ENCODE measurements at regions not wholly inside any gene's neighbourhood (a gene's known extent, or its start where the extent isn't known, plus 50 kb on each side); places are given as distances from the start of the nearest gene placed in this dataset.

DNA sequence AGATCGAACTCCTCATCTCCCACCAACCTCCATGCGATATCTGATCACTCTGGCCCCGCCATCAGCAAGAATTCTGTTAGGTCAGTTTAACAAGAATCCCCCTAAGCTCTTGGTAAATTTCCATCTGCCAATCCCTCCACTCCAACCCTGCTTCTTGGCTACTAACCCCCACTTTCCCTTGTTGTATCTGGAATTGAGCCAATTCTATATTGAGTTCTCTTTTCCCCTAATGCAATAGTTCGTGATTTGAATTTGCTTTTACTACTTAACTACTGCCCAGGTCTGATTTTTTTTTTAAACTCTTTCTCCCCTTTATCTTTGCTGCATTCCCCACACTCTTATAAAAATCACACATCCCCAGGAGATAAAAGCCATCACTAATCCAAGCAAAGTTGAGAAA, 159.3 kb upstream of the STK17B start:
- no peaks in the 10 kb centered on the region for H3K9me3 ChIP-seq (ENCODE audit: control insufficient read depth, low read length)
- no peaks in the 10 kb centered on the region for H3K36me3 ChIP-seq (ENCODE audit: control insufficient read depth, insufficient read depth, low read length)
- no peak overlapping the region for H3K4me3 ChIP-seq (ENCODE audit: insufficient read depth, low read depth, low read length)
- H3K4me1 ChIP-seq (ENCODE audit: control insufficient read depth, insufficient read depth, low read length) = no peaks in the 10 kb centered on the region
- H3K27me3 ChIP-seq (ENCODE audit: control insufficient read depth, insufficient read depth, low read length, poor library complexity, severe bottlenecking) = no peaks in the 10 kb centered on the region
- 90 to 93% methylated on average over 4 of the region's 4 CpGs for WGBS, 2 experiments
- no peak overlapping the region for H3K27ac ChIP-seq (ENCODE audit: insufficient read depth, low read depth, low read length, poor library complexity, severe bottlenecking)

DNA sequence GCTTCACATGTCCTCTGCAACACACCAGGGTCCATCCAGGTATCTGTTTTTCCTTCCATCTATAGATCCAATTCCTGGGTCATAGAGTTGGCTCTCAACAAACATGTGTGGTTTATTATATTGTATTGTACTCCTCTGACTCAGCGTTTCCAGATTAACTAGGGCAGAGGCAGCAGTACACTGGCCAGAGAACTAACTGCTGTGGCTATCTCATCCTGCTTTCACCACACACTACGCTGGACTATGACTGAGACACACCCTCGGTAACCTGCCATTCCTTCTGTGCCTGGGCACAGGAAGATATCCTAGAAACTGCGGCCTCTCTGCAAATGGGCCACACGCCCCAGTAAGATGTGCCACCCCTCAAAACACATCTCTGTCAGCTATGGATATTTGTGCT, 159.8 kb upstream of the STK17B start:
- WGBS, 2 experiments = 77 to 78% methylated on average over 5 of the region's 5 CpGs
- Histone ChIP-seq H3K9me3 (ENCODE audit: control insufficient read depth, low read length) (no peaks in the 10 kb centered on the region), H3K4me1 (ENCODE audit: control insufficient read depth, insufficient read depth, low read length) (no peaks in the 10 kb centered on the region), H3K4me3 (ENCODE audit: insufficient read depth, low read depth, low read length) (no peak overlapping the region), H3K27ac (ENCODE audit: insufficient read depth, low read depth, low read length, poor library complexity, severe bottlenecking) (no peak overlapping the region), H3K27me3 (ENCODE audit: control insufficient read depth, insufficient read depth, low read length, poor library complexity, severe bottlenecking) (no peaks in the 10 kb centered on the region), H3K36me3 (ENCODE audit: control insufficient read depth, insufficient read depth, low read length) (no peaks in the 10 kb centered on the region)

DNA sequence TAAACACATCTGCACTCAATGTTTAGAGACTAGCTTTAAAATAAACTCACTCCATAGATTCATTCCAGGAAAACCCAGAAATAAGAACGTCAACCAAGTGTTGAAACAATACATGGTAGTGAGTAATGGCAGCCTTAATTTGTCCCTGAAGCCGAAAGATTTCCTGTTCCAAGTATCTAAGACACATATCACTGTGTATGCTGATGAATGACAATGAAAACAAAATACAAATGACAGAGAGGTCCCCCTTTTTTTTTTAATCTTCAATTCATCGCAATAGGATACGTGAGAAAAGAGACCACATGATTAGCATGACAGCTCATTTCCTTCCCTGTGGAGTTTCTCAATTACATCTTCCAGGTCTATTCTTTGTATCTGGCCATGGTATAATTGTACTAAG, 160.5 kb upstream of the STK17B start:
- Histone ChIP-seq H3K27ac (ENCODE audit: insufficient read depth, low read depth, low read length, poor library complexity, severe bottlenecking) (no peak overlapping the region), H3K36me3 (ENCODE audit: control insufficient read depth, insufficient read depth, low read length) (no peaks in the 10 kb centered on the region), H3K4me3 (ENCODE audit: insufficient read depth, low read depth, low read length) (no peak overlapping the region), H3K4me1 (ENCODE audit: control insufficient read depth, insufficient read depth, low read length) (no peaks in the 10 kb centered on the region), H3K9me3 (ENCODE audit: control insufficient read depth, low read length) (no peaks in the 10 kb centered on the region), H3K27me3 (ENCODE audit: control insufficient read depth, insufficient read depth, low read length, poor library complexity, severe bottlenecking) (no peaks in the 10 kb centered on the region)
- WGBS, 2 experiments = 43 to 50% methylated on average over 4 of the region's 4 CpGs

DNA sequence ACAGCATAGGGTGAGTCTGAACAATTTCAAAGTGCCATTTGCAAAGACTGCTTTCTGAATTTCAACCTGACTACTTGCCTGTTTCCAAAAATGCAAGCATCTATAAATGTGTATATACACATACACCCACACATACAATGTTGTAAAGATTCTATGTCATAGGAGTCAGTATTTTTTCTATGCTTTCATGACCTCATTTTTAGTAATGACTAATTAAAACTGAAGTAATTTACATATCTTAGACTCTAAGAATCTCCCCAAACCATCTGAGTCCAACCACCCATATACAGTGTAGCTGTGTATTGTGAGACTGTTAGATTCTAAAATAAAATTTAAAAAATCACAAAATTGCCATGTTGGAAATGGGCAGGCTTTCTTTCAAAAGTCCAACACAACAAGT, 162.0 kb upstream of the STK17B start:
- Histone ChIP-seq H3K4me1 (ENCODE audit: control insufficient read depth, insufficient read depth, low read length) (no peaks in the 10 kb centered on the region), H3K4me3 (ENCODE audit: insufficient read depth, low read depth, low read length) (no peak overlapping the region), H3K27me3 (ENCODE audit: control insufficient read depth, insufficient read depth, low read length, poor library complexity, severe bottlenecking) (no peaks in the 10 kb centered on the region), H3K27ac (ENCODE audit: insufficient read depth, low read depth, low read length, poor library complexity, severe bottlenecking) (no peak overlapping the region), H3K36me3 (ENCODE audit: control insufficient read depth, insufficient read depth, low read length) (no peaks in the 10 kb centered on the region), H3K9me3 (ENCODE audit: control insufficient read depth, low read length) (no peaks in the 10 kb centered on the region)

- Histone ChIP-seq H3K27ac (ENCODE audit: insufficient read depth, low read depth, low read length, poor library complexity, severe bottlenecking) (no peak overlapping the region), H3K4me1 (ENCODE audit: control insufficient read depth, insufficient read depth, low read length) (no peaks in the 10 kb centered on the region), H3K9me3 (ENCODE audit: control insufficient read depth, low read length) (no peaks in the 10 kb centered on the region), H3K27me3 (ENCODE audit: control insufficient read depth, insufficient read depth, low read length, poor library complexity, severe bottlenecking) (no peaks in the 10 kb centered on the region), H3K36me3 (ENCODE audit: control insufficient read depth, insufficient read depth, low read length) (no peaks in the 10 kb centered on the region), H3K4me3 (ENCODE audit: insufficient read depth, low read depth, low read length) (no peak overlapping the region)
- WGBS, 2 experiments = 94 to 100% methylated on average over 3 of the region's 3 CpGs
These were observed 163.3 kb upstream of the STK17B start for GRCh38 chr2:196334710-196335109.

DNA sequence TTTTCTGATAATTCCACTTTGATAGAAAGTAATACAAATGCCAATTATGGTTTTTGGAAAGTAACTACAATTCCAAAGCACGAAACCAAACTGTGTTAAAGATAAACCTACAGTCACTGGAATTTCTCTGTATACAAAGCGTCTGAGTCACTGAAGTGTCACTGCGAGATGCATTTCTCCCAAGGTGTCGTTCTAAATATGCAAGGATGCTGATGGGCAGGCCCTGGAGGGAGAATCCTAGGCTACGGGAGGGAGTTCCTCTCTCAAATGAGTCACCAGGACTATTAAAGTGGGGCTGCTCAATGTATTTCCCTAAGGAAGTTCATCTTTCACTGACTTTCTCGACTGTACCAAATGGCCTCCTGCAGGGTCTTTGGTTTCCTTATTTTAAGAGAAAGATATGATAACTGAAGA, 163.8 kb upstream of the STK17B start:
- Histone ChIP-seq H3K27me3 (ENCODE audit: control insufficient read depth, insufficient read depth, low read length, poor library complexity, severe bottlenecking) (no peaks in the 10 kb centered on the region), H3K27ac (ENCODE audit: insufficient read depth, low read depth, low read length, poor library complexity, severe bottlenecking) (no peak overlapping the region), H3K4me3 (ENCODE audit: insufficient read depth, low read depth, low read length) (no peak overlapping the region), H3K9me3 (ENCODE audit: control insufficient read depth, low read length) (no peaks in the 10 kb centered on the region), H3K4me1 (ENCODE audit: control insufficient read depth, insufficient read depth, low read length) (no peaks in the 10 kb centered on the region), H3K36me3 (ENCODE audit: control insufficient read depth, insufficient read depth, low read length) (no peaks in the 10 kb centered on the region)
- 65 to 69% methylated on average over 5 to 6 of the region's 6 CpGs for WGBS, 2 experiments

- Histone ChIP-seq H3K4me3 (ENCODE audit: insufficient read depth, low read depth, low read length) (no peak overlapping the region), H3K4me1 (ENCODE audit: control insufficient read depth, insufficient read depth, low read length) (no peaks in the 10 kb centered on the region), H3K36me3 (ENCODE audit: control insufficient read depth, insufficient read depth, low read length) (no peaks in the 10 kb centered on the region), H3K27me3 (ENCODE audit: control insufficient read depth, insufficient read depth, low read length, poor library complexity, severe bottlenecking) (no peaks in the 10 kb centered on the region), H3K27ac (ENCODE audit: insufficient read depth, low read depth, low read length, poor library complexity, severe bottlenecking) (no peak overlapping the region), H3K9me3 (ENCODE audit: control insufficient read depth, low read length) (no peaks in the 10 kb centered on the region)
- 92% methylated on average over 6 of the region's 6 CpGs for WGBS, 2 experiments
These were observed 164.8 kb upstream of the STK17B start for GRCh38 chr2:196336207-196336606.

GRCh38 chr2:196336715-196337114, 165.3 kb upstream of the STK17B start:
- Histone ChIP-seq H3K36me3 (ENCODE audit: control insufficient read depth, insufficient read depth, low read length) (no peaks in the 10 kb centered on the region), H3K9me3 (ENCODE audit: control insufficient read depth, low read length) (no peaks in the 10 kb centered on the region), H3K4me1 (ENCODE audit: control insufficient read depth, insufficient read depth, low read length) (no peaks in the 10 kb centered on the region), H3K4me3 (ENCODE audit: insufficient read depth, low read depth, low read length) (no peak overlapping the region), H3K27me3 (ENCODE audit: control insufficient read depth, insufficient read depth, low read length, poor library complexity, severe bottlenecking) (no peaks in the 10 kb centered on the region), H3K27ac (ENCODE audit: insufficient read depth, low read depth, low read length, poor library complexity, severe bottlenecking) (no peak overlapping the region)
- whole genome bisulfite sequencing, 2 experiments = 94 to 99% methylated on average over 4 of the region's 4 CpGs

DNA sequence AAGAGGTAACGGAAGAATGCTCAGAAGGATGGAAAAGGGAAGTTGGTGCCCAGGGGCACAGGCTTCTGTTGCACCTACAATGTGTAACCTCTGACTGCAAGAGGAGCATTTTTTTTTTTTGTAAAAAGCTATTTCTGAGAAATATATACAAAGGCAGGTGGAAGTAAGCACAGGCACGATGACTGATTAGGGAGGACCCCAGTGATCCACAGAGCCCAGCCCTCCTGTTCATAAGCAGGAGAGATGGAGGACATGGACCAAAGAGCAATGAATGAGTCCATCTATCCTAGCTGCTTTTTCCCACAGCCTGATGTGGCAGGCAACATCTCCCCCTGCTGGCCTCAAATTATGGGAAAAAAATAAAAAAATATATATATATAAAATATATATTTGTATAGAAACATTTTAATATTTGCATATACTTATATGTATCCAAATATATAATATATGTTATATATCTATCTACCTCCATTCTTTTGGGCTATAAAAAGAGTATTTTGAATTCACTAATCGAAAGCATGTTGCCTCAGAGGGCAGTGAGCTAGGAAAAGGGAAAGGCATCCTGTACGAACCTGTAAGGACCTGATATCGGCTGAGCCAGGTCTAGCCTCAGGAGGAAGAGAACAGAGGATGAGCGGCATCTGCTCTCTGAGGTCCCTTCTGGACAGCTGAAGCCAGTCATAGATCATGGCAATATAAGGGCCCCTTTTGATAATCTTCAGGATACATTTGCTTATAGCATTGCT, 166.0 kb upstream of the STK17B start:
- no peak overlapping the region for H3K4me3 ChIP-seq (ENCODE audit: insufficient read depth, low read depth, low read length)
- H3K36me3 ChIP-seq (ENCODE audit: control insufficient read depth, insufficient read depth, low read length) = no peaks in the 10 kb centered on the region
- H3K27me3 ChIP-seq (ENCODE audit: control insufficient read depth, insufficient read depth, low read length, poor library complexity, severe bottlenecking) = no peaks in the 10 kb centered on the region
- no peaks in the 10 kb centered on the region for H3K4me1 ChIP-seq (ENCODE audit: control insufficient read depth, insufficient read depth, low read length)
- no peaks in the 10 kb centered on the region for H3K9me3 ChIP-seq (ENCODE audit: control insufficient read depth, low read length)
- no peak overlapping the region for H3K27ac ChIP-seq (ENCODE audit: insufficient read depth, low read depth, low read length, poor library complexity, severe bottlenecking)
- WGBS, 2 experiments = 77 to 79% methylated on average over 6 of the region's 6 CpGs

GRCh38 chr2:196338440-196338839, 167.1 kb upstream of the STK17B start:
- H3K4me1 ChIP-seq (ENCODE audit: control insufficient read depth, insufficient read depth, low read length) = no peaks in the 10 kb centered on the region
- no peak overlapping the region for H3K27ac ChIP-seq (ENCODE audit: insufficient read depth, low read depth, low read length, poor library complexity, severe bottlenecking)
- no peak overlapping the region for H3K4me3 ChIP-seq (ENCODE audit: insufficient read depth, low read depth, low read length)
- H3K9me3 ChIP-seq (ENCODE audit: control insufficient read depth, low read length) = no peaks in the 10 kb centered on the region
- no peaks in the 10 kb centered on the region for H3K36me3 ChIP-seq (ENCODE audit: control insufficient read depth, insufficient read depth, low read length)
- 67 to 100% methylated on average over 1 to 2 of the region's 2 CpGs for WGBS, 2 experiments
- H3K27me3 ChIP-seq (ENCODE audit: control insufficient read depth, insufficient read depth, low read length, poor library complexity, severe bottlenecking) = no peaks in the 10 kb centered on the region

All from ectodermal cell (in vitro differentiated cells).